ENCODE measurements at regions not wholly inside any gene's neighbourhood (a gene's known extent, or its start where the extent isn't known, plus 50 kb on each side); places are given as distances from the start of the nearest gene placed in this dataset.

- TF ChIP-seq BCL11A (IDR thresholded peaks at IDR 0.05; ENCODE audit: low read depth in 2 of 2, low read length in 2 of 2), result no peak
Observed at GRCh38 chr10:33532901-33533300, 198.4 kb upstream of the NRP1 start (continued).

- H3K9me3 ChIP-seq (ENCODE audit: insufficient read depth in 2 of 2, low read depth in 1 of 2, low read length in 1 of 2), result peaks cover 0 to 13% of the 10 kb centered on the region in 2 experiments; a peak in 2 of 4 replicates
- no peak overlapping the region for H3K56ac ChIP-seq (replicated peaks; ENCODE audit: insufficient read length, low read depth, low read length)
- no peak overlapping the region for H2BK120ac ChIP-seq (replicated peaks; ENCODE audit: low read depth, low read length)
- H3K9ac ChIP-seq (replicated peaks in 1 of 4; ENCODE audit: extremely low read depth in 1 of 4, low read depth in 3 of 4, low read length in 3 of 4), result no peak overlapping the region
- H3K79me1 ChIP-seq (ENCODE audit: low read depth, low read length), result no peaks in the 10 kb centered on the region
- no peak overlapping the region for H2AK5ac ChIP-seq (ENCODE audit: low read depth, low read length)
- H4K8ac ChIP-seq (ENCODE audit: extremely low read depth, insufficient read depth, low read length), result no peak overlapping the region
- H4K20me1 ChIP-seq (replicated peaks in 1 of 2; ENCODE audit: control insufficient read depth in 1 of 2, insufficient read depth in 2 of 2, low read length in 2 of 2), result no peaks in the 10 kb centered on the region
- H3K23ac ChIP-seq (ENCODE audit: insufficient read length), result no peak overlapping the region
- H3K4me2 ChIP-seq (ENCODE audit: insufficient read depth in 1 of 2, low read depth in 2 of 2, low read length in 2 of 2), result no peak overlapping the region
- H4K91ac ChIP-seq (replicated peaks; ENCODE audit: insufficient read length, low read length), result no peak overlapping the region
- no peak overlapping the region for H3K4ac ChIP-seq (replicated peaks; ENCODE audit: insufficient read length, low read depth, low read length)
- FAIRE-seq (no peak), DNase-seq (ENCODE audit: low read depth in 1 of 2, low spot score in 2 of 2) (no peak)
- peaks cover 2 to 6% (median 4%) of the 10 kb centered on the region in 4 experiments; a peak in 5 of 7 replicates for H3K4me1 ChIP-seq (replicated peaks in 1 of 4; ENCODE audit: control insufficient read depth in 3 of 4, insufficient read depth in 4 of 4, low read length in 3 of 4)
- ChIA-PET POLR2A (ENCODE audit: partially characterized antibody) (no interaction called here), CTCF (ENCODE audit: partially characterized antibody) (no interaction called here)
- H3K18ac ChIP-seq (ENCODE audit: extremely low read depth, low read length), result no peak overlapping the region
- no peaks in the 10 kb centered on the region for H3K79me2 ChIP-seq (ENCODE audit: control insufficient read depth in 1 of 2, insufficient read depth in 2 of 2, low read length in 2 of 2)
- no peak overlapping the region for H2BK12ac ChIP-seq (ENCODE audit: low read depth, low read length)
- no peaks in the 10 kb centered on the region for H3K27me3 ChIP-seq (replicated peaks in 1 of 4; ENCODE audit: control insufficient read depth in 3 of 4, extremely low read depth in 1 of 4, insufficient read depth in 3 of 4, low read length in 3 of 4)
- H2BK5ac ChIP-seq (ENCODE audit: low read depth, low read length), result no peak overlapping the region
- peaks cover 0 to 4% (median 0%) of the 10 kb centered on the region in 4 experiments; a peak in 2 of 8 replicates for H3K36me3 ChIP-seq (ENCODE audit: control insufficient read depth in 2 of 4, insufficient read depth in 4 of 4, low read length in 3 of 4)
- no peak overlapping the region for H3K27ac ChIP-seq (ENCODE audit: low read depth, low read length)
- H3K14ac ChIP-seq (ENCODE audit: insufficient read length), result no peak overlapping the region
- H3K4me3 ChIP-seq (ENCODE audit: extremely low read depth in 1 of 4, insufficient read depth in 2 of 4, low read depth in 3 of 4, low read length in 4 of 4), result no peak overlapping the region
- H3K23me2 ChIP-seq (ENCODE audit: low read depth, low read length), result no peaks in the 10 kb centered on the region
- H2AFZ ChIP-seq (ENCODE audit: low read length), result no peak overlapping the region
- no peak overlapping the region for H2BK20ac ChIP-seq (ENCODE audit: low read length)
- H2BK15ac ChIP-seq (ENCODE audit: low read length), result no peak overlapping the region
- H4K5ac ChIP-seq (ENCODE audit: insufficient read length, low read depth, low read length), result no peak overlapping the region
- TF ChIP-seq ASH2L (IDR thresholded peaks at IDR 0.05; ENCODE audit: low read length) (no peak), SAP30 (IDR thresholded peaks at IDR 0.05; ENCODE audit: insufficient read depth, insufficient replicate concordance, low read length) (no peak), TAF7 (optimal IDR thresholded peaks at IDR 0.05; ENCODE audit: borderline replicate concordance, low read depth, low read length) (no peak), CBX8 (IDR thresholded peaks at IDR 0.05; ENCODE audit: borderline replicate concordance, low read depth, low read length) (no peak), CTBP2 (IDR thresholded peaks at IDR 0.05; ENCODE audit: borderline replicate concordance, insufficient read depth, insufficient read length, low read length) (no peak), EP300 (IDR thresholded peaks at IDR 0.05; ENCODE audit: borderline replicate concordance in 1 of 2, low read depth in 2 of 2, low read length in 2 of 2) (no peak), GABPA (IDR thresholded peaks at IDR 0.05; ENCODE audit: borderline replicate concordance, insufficient read depth, low read length) (no peak), KDM4A (IDR thresholded peaks at IDR 0.05; ENCODE audit: low read depth, low read length, severe bottlenecking) (no peak), SP2 (IDR thresholded peaks at IDR 0.05; ENCODE audit: low read length) (no peak), TCF12 (IDR thresholded peaks at IDR 0.05; ENCODE audit: low read depth, low read length) (no peak), POLR2AphosphoS5 (IDR thresholded peaks at IDR 0.05; ENCODE audit: low read depth, low read length) (no peak)
Observed at GRCh38 chr10:33529234-33529633, 194.8 kb upstream of the NRP1 start.

Data from H1 (cell line).